ENCODE measurements at regions not wholly inside any gene's neighbourhood (a gene's known extent, or its start where the extent isn't known, plus 50 kb on each side); places are given as distances from the start of the nearest gene placed in this dataset.

DNA sequence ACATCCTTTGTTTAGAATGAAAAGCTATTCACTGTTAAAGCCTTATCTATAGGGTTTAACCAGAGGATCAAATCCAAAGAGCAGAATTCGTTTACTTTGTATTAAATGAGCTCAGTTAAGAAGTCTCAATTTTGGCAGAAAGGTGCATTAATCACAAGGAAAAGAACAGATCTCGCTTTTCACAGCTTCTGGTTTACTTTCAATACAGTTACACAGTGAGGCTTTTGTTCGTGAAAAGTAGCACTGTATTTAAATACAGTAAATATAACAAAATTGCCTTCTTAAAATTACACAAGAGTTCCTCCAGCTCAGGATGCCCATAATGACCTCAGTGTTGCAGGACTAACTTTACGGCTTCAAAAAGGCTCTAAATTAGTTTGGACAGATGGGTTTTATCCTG, 669.1 kb upstream of the SALL1 start:
- CTCF ChIA-PET = no interaction called here
- H3K36me3 ChIP-seq (ENCODE audit: insufficient read depth, low read length) = no peaks in the 10 kb centered on the region
- DNase-seq = no peak
- Mint-ChIP-seq H3K9me3 (peaks cover 3% of the 10 kb centered on the region), H3K27me3 (no peaks in the 10 kb centered on the region), H3K4me1 (ENCODE audit: low read depth) (no peaks in the 10 kb centered on the region), H3K27ac (no peak overlapping the region), H3K36me3 (ENCODE audit: low read depth) (no peaks in the 10 kb centered on the region), H3K4me3 (no peak overlapping the region)
- H3K4me3 ChIP-seq (ENCODE audit: low read length) = no peak overlapping the region
- TF ChIP-seq, protein P1, sequence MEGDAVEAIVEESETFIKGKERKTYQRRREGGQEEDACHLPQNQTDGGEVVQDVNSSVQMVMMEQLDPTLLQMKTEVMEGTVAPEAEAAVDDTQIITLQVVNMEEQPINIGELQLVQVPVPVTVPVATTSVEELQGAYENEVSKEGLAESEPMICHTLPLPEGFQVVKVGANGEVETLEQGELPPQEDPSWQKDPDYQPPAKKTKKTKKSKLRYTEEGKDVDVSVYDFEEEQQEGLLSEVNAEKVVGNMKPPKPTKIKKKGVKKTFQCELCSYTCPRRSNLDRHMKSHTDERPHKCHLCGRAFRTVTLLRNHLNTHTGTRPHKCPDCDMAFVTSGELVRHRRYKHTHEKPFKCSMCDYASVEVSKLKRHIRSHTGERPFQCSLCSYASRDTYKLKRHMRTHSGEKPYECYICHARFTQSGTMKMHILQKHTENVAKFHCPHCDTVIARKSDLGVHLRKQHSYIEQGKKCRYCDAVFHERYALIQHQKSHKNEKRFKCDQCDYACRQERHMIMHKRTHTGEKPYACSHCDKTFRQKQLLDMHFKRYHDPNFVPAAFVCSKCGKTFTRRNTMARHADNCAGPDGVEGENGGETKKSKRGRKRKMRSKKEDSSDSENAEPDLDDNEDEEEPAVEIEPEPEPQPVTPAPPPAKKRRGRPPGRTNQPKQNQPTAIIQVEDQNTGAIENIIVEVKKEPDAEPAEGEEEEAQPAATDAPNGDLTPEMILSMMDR (IDR thresholded peaks at IDR 0.05) = no peak
- intact Hi-C loops (cut with DNase I, micrococcal nuclease) = no loop called here
- no peak overlapping the region for H3K27ac ChIP-seq (ENCODE audit: low read depth in 1 of 2, low read length in 2 of 2)
- POLR2A ChIA-PET = no interaction called here
- no peaks in the 10 kb centered on the region for H3K27me3 ChIP-seq (ENCODE audit: control insufficient read depth in 1 of 2, insufficient read depth in 2 of 2, low read length in 2 of 2)
- H3K4me1 ChIP-seq (ENCODE audit: insufficient read depth, low read length) = no peaks in the 10 kb centered on the region
- no peak for ATAC-seq (ENCODE audit: poor library complexity)
- peaks cover 0 to 4% of the 10 kb centered on the region in 2 experiments for H3K9me3 ChIP-seq (ENCODE audit: control insufficient read depth in 1 of 2, insufficient read depth in 1 of 2, low read length in 2 of 2)

DNA sequence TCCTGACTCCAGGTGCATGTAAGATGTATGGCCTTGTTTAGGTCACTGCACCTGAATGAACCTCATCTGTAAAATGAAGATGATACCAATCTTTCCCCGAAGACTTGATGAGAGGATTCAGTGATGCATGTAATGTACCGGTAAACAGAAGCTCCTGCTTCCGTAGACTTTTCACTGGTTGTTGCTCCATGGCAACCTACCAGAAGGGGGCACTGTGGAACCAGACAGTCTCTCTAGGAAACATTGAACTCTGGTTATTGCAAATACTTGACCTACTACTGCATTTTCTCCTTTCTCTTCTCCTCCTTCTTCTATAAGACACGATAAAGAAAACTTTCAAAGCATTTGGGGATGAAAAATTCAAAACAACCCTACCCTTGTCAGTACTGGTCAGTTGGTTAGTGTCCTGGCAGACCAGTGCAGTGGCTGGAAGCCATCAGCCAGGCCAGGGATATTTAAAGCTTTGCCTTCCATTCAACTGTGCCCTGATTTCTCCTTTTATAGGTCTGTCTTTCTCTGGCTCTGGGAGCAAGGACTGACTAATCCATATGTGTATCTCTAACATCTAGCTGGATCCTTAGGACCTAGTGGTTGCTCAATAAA, 667.4 kb upstream of the SALL1 start:
- TF ChIP-seq, protein P1 (IDR thresholded peaks at IDR 0.05) = no peak
- H3K4me1 ChIP-seq (ENCODE audit: insufficient read depth, low read length) = no peaks in the 10 kb centered on the region
- no peaks in the 10 kb centered on the region for H3K36me3 ChIP-seq (ENCODE audit: insufficient read depth, low read length)
- DNase-seq (no peak), ATAC-seq (ENCODE audit: poor library complexity) (no peak)
- no peaks in the 10 kb centered on the region for H3K36me3 Mint-ChIP-seq (ENCODE audit: low read depth)
- no peaks in the 10 kb centered on the region for H3K27me3 Mint-ChIP-seq
- no peak overlapping the region for H3K27ac ChIP-seq (ENCODE audit: low read depth in 1 of 2, low read length in 2 of 2)
- no peak overlapping the region for H3K27ac Mint-ChIP-seq
- POLR2A ChIA-PET = no interaction called here
- intact Hi-C loops (cut with DNase I, micrococcal nuclease) = no loop called here
- peaks cover 3% of the 10 kb centered on the region for H3K9me3 Mint-ChIP-seq
- peaks cover 0 to 7% of the 10 kb centered on the region in 2 experiments for H3K9me3 ChIP-seq (ENCODE audit: control insufficient read depth in 1 of 2, insufficient read depth in 1 of 2, low read length in 2 of 2)
- H3K4me1 Mint-ChIP-seq (ENCODE audit: low read depth) = no peaks in the 10 kb centered on the region
- H3K27me3 ChIP-seq (ENCODE audit: control insufficient read depth in 1 of 2, insufficient read depth in 2 of 2, low read length in 2 of 2) = no peaks in the 10 kb centered on the region
- CTCF ChIA-PET = no interaction called here
- H3K4me3 Mint-ChIP-seq = no peak overlapping the region
- H3K4me3 ChIP-seq (ENCODE audit: low read length) = no peak overlapping the region

DNA sequence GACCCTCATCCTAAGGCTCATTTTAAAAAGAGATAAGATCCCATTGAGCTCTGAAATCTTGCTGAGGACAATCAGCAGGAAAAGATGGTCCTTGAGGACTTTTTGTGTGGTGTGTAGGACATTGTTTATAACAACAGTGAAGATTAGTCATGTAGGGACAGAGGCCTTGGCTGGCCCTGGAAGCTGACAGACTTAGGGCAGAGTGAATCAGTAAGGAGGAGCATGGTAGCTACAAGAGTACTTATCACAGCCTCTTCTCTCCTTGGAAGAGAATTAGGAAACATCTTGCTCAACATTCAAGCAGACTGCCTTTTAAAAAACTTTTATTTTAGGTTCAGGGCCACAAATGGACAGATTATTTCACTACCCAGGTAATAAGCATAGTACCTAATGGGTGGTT, 665.9 kb upstream of the SALL1 start:
- Mint-ChIP-seq H3K27me3 (no peaks in the 10 kb centered on the region), H3K4me3 (no peak overlapping the region), H3K9me3 (peaks cover 5% of the 10 kb centered on the region), H3K27ac (no peak overlapping the region), H3K4me1 (ENCODE audit: low read depth) (no peaks in the 10 kb centered on the region), H3K36me3 (ENCODE audit: low read depth) (no peaks in the 10 kb centered on the region)
- TF ChIP-seq, protein P1 (IDR thresholded peaks at IDR 0.05) = no peak
- H3K27me3 ChIP-seq (ENCODE audit: control insufficient read depth in 1 of 2, insufficient read depth in 2 of 2, low read length in 2 of 2) = no peaks in the 10 kb centered on the region
- ChIA-PET CTCF (no interaction called here), POLR2A (no interaction called here)
- intact Hi-C loops (cut with DNase I, micrococcal nuclease) = no loop called here
- DNase-seq (no peak), ATAC-seq (ENCODE audit: poor library complexity) (no peak)
- H3K4me3 ChIP-seq (ENCODE audit: low read length) = no peak overlapping the region
- H3K9me3 ChIP-seq (ENCODE audit: control insufficient read depth in 1 of 2, insufficient read depth in 1 of 2, low read length in 2 of 2) = peaks cover 0 to 3% of the 10 kb centered on the region in 2 experiments
- H3K27ac ChIP-seq (ENCODE audit: low read depth in 1 of 2, low read length in 2 of 2) = no peak overlapping the region
- no peaks in the 10 kb centered on the region for H3K36me3 ChIP-seq (ENCODE audit: insufficient read depth, low read length)
- H3K4me1 ChIP-seq (ENCODE audit: insufficient read depth, low read length) = no peaks in the 10 kb centered on the region
